Kidney (tissue), 13 donors: ENCODE measurements at regions not wholly inside any gene's neighbourhood (a gene's known extent, or its start where the extent isn't known, plus 50 kb on each side); places are given as distances from the start of the nearest gene placed in this dataset.

Experiments
- DNase-seq, 5 donors: peaks; one replicate each; pipeline ENCODE4 v3.0.0-alpha.2; 2013 to 2020
- FAIRE-seq: peaks from 2 replicates; lab custom pipeline; 2012; peaks lifted over from hg19 to GRCh38; lab: Jason Lieb, UNC
- H3K27ac ChIP-seq, 2 donors: one replicate each; pipeline ENCODE4 v1.7.0; 2013; ENCODE audit warnings: low read depth in 2 of 2, low read length in 2 of 2, inconsistent platforms in 1 of 2
- H3K27me3 ChIP-seq: one replicate; pipeline ENCODE4 v1.7.1; 2013; ENCODE audit warnings: low read length, inconsistent platforms; ENCODE audit not compliant: control insufficient read depth, insufficient read depth
- H3K36me3 ChIP-seq, 3 donors: one replicate each; pipeline versions ENCODE4 v1.7.0 to v1.7.1; 2013; ENCODE audit warnings: low read length in 3 of 3, control low read depth in 1 of 3, inconsistent platforms in 1 of 3; ENCODE audit not compliant: insufficient read depth in 3 of 3, control insufficient read depth in 2 of 3
- H3K4me1 ChIP-seq, 3 donors: one replicate each; pipeline versions ENCODE4 v1.7.0 to v1.7.1; 2013; ENCODE audit warnings: low read length in 3 of 3, inconsistent platforms in 1 of 3, low read depth in 1 of 3; ENCODE audit not compliant: control insufficient read depth in 2 of 3, insufficient read depth in 2 of 3
- H3K4me3 ChIP-seq, 3 donors: one replicate each; pipeline versions ENCODE4 v1.7.0 to v1.8.1; 2013; ENCODE audit warnings: low read length in 3 of 3, control low read depth in 1 of 3, inconsistent platforms in 1 of 3
- H3K9ac ChIP-seq, 3 donors: one replicate each; pipeline versions ENCODE4 v1.7.0 to v1.7.1; 2013; ENCODE audit warnings: low read length in 3 of 3, control low read depth in 1 of 3, inconsistent platforms in 1 of 3
- H3K9me3 ChIP-seq, 3 donors: one replicate each; pipeline versions ENCODE4 v1.7.0 to v1.7.1; 2013; ENCODE audit warnings: low read length in 3 of 3, control low read depth in 1 of 3, inconsistent platforms in 1 of 3; ENCODE audit not compliant: control insufficient read depth in 2 of 3, insufficient read depth in 1 of 3
- CTCF ChIP-seq: IDR thresholded peaks from 3 replicates; pipeline ENCODE4 v1.5.1; 2012; ENCODE audit warnings: mild to moderate bottlenecking, moderate library complexity, borderline replicate concordance; ENCODE audit not compliant: insufficient read depth; ENCODE audit errors: extremely low read depth
- intact Hi-C: fragments of 100-400 bp; cut with DNase I; formaldehyde crosslinking; loops from one replicate; pipeline ENCODE4 v1.11.1; 2022
- donor health status: control.
- donor health status: control.
- donor health status: control.
- donor health status: control.
- donor health status: control.
- donor health status: DM: yes; HTN: yes; CAD: no.
- donor health status: Normal renal cell carcinoma (clear cell type).

GRCh38 chrX:44072631-44073030, 99.4 kb upstream of the NDP start:
- DNase-seq (no peak), FAIRE-seq (no peak)
- Histone ChIP-seq H3K4me3 (no peak overlapping the region), H3K9me3 (no peaks in the 10 kb centered on the region), H3K27me3 (no peaks in the 10 kb centered on the region), H3K4me1 (no peaks in the 10 kb centered on the region), H3K27ac (no peak overlapping the region), H3K9ac (no peak overlapping the region), H3K36me3 (no peaks in the 10 kb centered on the region)
- TF ChIP-seq CTCF, result no peak
- intact Hi-C loops, result no loop called here

GRCh38 chrX:44071847-44072551, 98.8 kb upstream of the NDP start:
- FAIRE-seq (no peak), DNase-seq (peak in 1 of 5 donors; percentile 17)
- Histone ChIP-seq H3K9me3 (no peaks in the 10 kb centered on the region), H3K4me1 (no peaks in the 10 kb centered on the region), H3K27ac (no peak overlapping the region), H3K36me3 (no peaks in the 10 kb centered on the region), H3K27me3 (no peaks in the 10 kb centered on the region), H3K4me3 (no peak overlapping the region), H3K9ac (no peak overlapping the region)
- intact Hi-C loops, result no loop called here
- no peak for TF ChIP-seq CTCF

GRCh38 chrX:44071070-44071645, 98.0 kb upstream of the NDP start:
- H3K9me3 ChIP-seq, result no peaks in the 10 kb centered on the region
- no peak for DNase-seq
- H3K9ac ChIP-seq, result no peak overlapping the region
- no peaks in the 10 kb centered on the region for H3K27me3 ChIP-seq
- H3K4me3 ChIP-seq, result no peak overlapping the region
- H3K36me3 ChIP-seq, result no peaks in the 10 kb centered on the region
- no peak for TF ChIP-seq CTCF
- intact Hi-C loops, result no loop called here
- FAIRE-seq, result no peak
- H3K27ac ChIP-seq, result no peak overlapping the region
- no peaks in the 10 kb centered on the region for H3K4me1 ChIP-seq
